DMS79 treated with DMSO at 0.1 percent for 48 hours (cell line): ENCODE measurements at regions not wholly inside any gene's neighbourhood (a gene's known extent, or its start where the extent isn't known, plus 50 kb on each side); places are given as distances from the start of the nearest gene placed in this dataset.
A peak's percentile ranks its signal among the peaks of the same experiment; 100 is the strongest.
"Not testable (repeated sequence)": the region's sequence is repeated elsewhere in the genome, so short reads cannot be mapped to it uniquely, and the experiment has no call there.

Experiments used
- DNase-seq: peaks from one replicate; lab custom pipeline; 2025; lab: John Stamatoyannopoulos, UW

GRCh38 chrX:77160301-77160700 lies 286.9 kb upstream of the FGF16 start:
- no peak for DNase-seq

- no peak for DNase-seq
Measured at GRCh38 chrX:77162777-77163176, 284.4 kb upstream of the FGF16 start.

DNA sequence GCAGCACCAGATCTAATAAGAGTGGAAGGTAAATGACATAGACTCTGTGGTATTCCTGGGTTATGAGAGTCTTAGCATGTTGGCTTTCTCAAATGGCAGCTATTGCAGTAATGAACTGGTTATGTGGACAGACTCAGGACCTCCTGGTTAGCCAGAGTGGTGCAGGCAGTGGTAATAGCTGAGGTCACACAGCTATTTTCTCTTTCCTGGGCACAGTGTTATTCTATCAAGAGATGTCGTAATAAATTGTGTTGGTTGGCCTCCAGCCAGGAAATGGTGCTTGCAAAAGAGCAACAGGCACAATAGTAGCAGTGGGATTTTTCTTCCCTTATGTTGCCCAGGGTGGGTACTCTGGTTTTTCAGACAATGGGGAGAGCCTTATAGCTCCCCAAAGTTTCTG lies 279.2 kb upstream of the FGF16 start:
- DNase-seq: no peak

GRCh38 chrX:77174680-77175519 lies 272.3 kb upstream of the FGF16 start:
- no peak for DNase-seq

- DNase-seq: no peak
Measured at GRCh38 chrX:77200663-77201062, 246.5 kb upstream of the FGF16 start.

DNA sequence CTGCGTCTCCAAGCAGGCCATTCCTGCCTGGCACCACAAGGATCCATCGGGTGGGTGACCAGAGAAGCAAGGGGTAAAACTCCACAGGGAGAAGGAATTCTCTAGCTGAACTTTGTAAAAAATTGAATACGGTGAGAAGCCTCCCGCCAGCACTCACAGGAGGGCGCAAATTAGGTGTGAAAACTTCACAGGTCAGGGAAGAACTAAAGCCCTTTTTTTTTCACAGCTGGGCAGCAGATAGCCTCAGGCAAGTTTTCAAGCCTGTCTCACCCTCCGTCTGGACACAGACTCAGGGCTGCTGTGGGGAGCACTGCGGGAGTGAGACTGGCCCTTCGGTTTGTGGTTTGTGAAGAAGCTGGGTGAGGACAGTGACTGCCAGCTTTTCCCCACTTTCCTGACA lies 224.1 kb upstream of the FGF16 start:
- DNase-seq: no peak

DNA sequence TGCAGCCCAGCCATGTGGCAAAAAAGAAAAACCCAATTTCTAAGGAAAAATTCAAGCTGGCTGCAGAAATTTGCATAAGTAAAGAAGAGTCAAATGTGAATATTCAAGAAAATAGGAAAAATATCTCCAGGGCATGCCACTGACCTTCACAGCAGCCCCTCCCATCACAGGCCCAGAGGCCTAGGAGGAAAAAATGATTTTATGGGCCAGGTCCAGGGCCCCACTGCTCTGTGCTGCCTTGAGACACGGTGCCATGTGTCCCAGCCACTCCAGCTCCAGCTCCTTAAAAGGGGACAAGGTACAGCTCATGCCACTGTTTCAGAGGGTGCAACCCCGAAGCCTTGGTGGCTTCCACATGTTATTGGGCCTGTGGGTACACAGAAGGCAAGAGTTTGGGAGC lies 182.7 kb upstream of the FGF16 start:
- DNase-seq: no peak

DNA sequence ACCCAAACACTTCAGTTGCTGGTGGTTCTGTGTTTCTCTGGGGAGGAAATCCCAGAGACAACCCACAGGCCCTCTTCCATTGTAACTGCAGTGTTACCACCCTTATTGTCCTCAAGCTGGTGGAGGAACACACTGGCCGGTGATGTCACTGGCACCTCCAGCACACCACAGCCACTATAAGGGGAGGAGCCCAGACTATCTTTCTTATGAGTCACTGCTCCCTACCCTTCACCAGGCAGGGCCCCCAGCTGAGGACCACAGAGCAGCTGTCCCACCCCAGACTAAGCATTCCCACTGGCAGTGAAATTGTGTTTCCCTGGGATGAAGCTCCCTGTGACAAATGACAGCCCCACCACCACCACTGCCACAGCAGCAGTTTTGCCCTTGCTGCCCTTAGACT lies 171.8 kb upstream of the FGF16 start:
- DNase-seq: no peak

DNA sequence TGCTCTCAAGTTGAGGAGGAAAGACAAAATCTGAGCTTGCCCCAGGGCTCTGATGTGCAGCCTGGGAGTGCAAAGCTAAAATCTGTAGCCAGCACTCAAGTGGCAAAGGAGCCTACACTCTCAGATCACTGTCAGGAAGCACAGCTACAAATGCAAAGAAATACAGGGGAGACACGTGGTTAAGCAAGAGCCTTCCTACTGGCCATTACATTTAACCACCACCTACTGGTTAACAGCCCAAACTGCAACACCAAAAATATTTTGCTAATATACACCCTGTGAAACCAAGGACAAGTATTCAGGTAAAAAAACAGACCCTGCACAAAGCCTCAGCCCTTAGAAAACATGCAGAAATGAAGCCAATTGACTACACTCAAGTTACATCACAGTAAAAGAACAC lies 170.4 kb upstream of the FGF16 start:
- DNase-seq: no peak

DNA sequence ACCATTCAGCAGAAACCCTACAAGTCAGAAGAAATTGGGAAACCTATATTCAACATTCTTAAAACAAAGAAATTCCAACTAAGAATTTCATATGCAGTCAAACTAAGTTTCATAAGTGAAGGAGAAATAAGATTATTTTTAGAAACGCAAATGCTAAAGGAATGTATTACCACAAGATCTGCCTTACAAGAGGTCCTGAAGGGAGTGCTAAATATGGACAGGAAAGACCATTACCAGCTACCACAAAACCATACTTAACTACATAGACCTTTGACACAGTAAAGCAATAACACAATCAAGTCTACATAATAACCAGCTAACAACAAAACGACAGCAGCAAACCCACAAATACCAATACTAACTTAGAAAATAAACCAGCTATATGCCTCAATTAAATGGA lies 169.3 kb upstream of the FGF16 start:
- no peak for DNase-seq

DNA sequence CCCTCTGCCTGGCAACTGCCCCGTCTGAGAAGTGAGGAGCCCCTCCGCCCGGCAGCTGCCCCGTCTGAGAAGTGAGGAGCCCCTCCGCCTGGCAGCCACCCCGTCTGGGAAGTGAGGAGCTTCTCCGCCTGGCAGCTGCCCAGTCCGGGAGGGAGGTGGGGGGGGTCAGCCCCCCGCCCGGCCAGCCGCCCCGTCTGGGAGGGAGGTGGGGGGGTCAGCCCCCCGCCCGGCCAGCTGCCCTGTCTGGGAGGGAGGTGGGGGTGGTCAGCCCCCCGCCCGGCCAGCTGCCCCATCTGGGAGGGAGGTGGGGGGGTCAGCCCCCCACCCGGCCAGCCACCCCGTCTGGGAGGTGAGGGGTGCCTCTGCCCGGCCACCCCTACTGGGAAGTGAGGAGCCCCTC lies 167.8 kb upstream of the FGF16 start:
- not testable (repeated sequence) for DNase-seq

- DNase-seq: no peak
Measured at GRCh38 chrX:77293331-77293995, 153.7 kb upstream of the FGF16 start.

DNA sequence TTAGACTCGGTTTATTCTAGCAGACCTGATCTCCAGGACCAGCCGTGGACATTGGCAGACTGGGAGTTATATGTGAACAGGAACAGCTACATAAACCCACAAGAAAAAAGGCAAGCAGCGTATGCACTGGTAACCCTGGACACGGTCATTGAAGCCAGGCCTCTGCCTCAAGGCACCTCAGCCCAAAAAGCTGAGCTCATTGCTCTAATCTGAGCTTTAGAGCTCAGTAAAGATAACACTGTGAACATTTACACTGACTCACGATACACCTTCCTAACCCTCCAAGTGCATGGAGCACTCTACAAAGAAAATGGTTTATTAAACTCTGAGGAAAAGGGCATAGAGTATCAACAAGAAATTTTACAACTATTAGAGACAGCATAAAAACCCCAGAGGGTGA lies 148.9 kb upstream of the FGF16 start:
- no peak for DNase-seq

DNA sequence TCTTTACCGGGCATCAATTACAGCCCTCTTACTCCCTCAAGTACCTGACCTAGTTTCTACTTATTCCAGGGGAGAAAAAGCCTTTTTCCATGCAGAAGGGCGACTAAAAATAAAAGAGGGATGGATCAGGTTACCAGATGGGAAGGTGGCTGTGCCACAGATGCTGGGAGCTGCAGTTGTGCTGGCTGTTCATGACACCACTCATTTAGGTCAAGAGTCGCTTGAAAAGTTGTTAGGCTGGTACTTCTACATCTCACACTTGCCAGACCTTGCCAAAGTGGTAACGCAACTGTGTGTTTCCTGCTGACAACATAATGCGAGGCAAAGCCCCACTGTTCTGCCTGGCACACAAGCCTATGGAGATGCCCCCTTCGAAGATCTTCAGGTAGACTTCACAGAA lies 148.4 kb upstream of the FGF16 start:
- peak; percentile 0 for DNase-seq

DNA sequence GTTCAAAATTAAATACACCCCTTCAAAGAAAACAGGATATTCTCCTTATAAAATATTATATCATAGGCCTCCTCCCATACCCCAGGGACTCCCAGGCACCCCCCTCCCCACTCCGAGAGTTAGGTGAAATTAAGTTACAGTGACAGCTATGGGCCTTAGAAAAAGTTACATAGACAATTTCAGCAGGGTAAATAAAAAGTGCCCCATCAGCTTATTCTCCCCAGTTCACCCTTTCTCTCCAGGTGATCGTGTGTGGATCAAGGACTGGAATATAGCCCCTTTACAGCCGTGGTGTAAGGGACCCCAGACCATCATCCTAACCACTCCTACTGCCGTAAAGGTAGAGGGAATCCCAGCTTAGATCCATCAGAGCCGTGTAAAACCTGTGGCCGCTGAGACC lies 147.6 kb upstream of the FGF16 start:
- DNase-seq: no peak

DNA sequence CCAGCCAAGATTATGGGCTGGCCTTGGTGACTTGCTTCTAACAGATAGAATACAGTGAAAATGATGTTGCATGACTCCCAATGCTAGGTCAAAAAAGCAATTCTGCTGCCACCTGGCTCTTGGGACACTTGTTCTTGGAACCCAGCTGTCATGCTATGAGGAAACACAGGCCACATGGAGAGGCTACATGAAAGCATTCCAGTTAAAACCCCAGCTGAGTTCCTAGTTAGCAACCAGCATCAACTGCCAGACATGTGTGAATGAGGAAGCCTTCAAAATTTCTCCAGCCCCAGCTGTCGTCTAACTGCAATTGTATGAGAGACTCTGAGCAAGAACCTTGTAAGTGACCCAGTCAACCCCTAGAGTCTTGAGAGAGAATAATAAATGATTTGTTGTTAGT lies 105.2 kb upstream of the FGF16 start:
- DNase-seq: no peak

DNA sequence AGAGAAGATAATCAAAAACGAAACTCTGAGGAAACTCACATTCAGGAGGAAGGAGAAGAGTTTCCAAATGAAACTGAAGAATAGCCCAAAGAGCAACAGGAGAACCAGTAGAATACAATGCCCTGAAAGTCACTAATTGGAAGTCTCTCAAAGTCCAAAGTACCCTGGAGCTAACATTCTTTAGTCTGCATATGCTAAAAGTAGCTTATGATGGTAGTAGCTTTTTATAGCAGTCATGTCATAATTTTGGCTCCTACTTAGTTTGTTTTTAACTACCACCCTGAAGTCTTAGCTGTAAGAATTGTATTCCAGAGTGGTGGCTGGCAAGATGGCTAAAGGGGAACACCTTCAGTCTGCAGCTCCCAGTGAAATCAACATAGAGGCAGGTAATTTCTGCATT lies 100.3 kb upstream of the FGF16 start:
- DNase-seq: no peak

DNA sequence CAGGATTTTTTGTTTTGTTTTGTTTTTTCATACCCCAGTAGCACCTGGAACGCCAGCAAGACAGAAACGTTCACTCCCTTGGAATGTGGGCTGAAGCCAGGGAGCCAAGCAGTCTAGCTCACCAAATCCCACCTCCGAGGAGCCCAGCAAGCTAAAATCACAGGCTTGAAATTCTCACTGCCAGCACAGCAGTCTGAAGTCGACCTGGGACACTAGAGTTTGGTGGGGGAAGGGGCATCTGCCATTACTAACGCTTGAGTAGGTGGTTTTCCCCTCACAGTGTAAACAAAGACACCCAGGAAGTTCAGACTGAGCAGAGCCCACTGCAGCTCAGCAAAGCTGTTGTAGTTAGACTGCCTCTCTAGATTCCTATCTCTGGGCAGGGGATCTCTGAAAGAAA lies 99.6 kb upstream of the FGF16 start:
- DNase-seq: no peak

- no peak for DNase-seq
Measured at GRCh38 chrX:77389891-77390290, 57.3 kb upstream of the FGF16 start.

GRCh38 chrX:77390365-77390764 lies 56.8 kb upstream of the FGF16 start:
- DNase-seq: not testable (repeated sequence)

DNA sequence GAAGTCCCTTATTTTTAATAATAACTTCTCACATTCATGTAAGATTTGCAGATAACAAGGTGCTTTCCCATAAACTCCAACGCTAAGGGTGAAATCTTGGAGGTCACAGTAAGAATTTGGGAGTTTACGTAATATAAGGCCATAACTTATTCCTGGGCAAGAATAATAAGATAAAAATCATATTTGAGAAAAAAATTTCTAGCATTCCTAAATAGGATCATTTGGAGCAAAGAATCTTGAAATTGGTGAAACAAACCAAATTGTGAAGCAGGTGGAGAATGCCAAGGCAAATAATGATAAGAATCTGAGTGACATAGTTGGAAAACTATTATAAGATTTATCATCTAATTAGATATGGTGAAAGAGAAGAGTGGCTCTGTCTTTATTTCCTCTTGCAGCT lies 50.4 kb upstream of the FGF16 start:
- no peak for DNase-seq
